Activated CD4-positive, alpha-beta T cell treated with anti-CD3 and anti-CD28 coated beads, Interleukin-10, Interleukin-2, amounts not matched to agents 100 ng/mL and 50 ng/mL, durations not matched to agents 16 hours and 8 hours (primary cell): ENCODE measurements at regions not wholly inside any gene's neighbourhood (a gene's known extent, or its start where the extent isn't known, plus 50 kb on each side); places are given as distances from the start of the nearest gene placed in this dataset.
"Not testable (repeated sequence)": the region's sequence is repeated elsewhere in the genome, so short reads cannot be mapped to it uniquely, and the experiment has no call there.

ENCODE experiments used
- DNase-seq: peaks from one replicate; pipeline ENCODE4 v3.0.0-alpha.2; 2020

GRCh38 chr16:73427164-73427563 lies 379.2 kb upstream of the ZFHX3 start:
- no peak for DNase-seq

- no peak for DNase-seq
Observed at GRCh38 chr16:73426433-73427160, 378.7 kb upstream of the ZFHX3 start.

- DNase-seq, result no peak
Observed at GRCh38 chr16:73420676-73421075, 372.7 kb upstream of the ZFHX3 start.

- DNase-seq, result no peak
Observed at GRCh38 chr16:73420244-73420643, 372.3 kb upstream of the ZFHX3 start.

- no peak for DNase-seq
Observed at GRCh38 chr16:73418691-73419090, 370.8 kb upstream of the ZFHX3 start.

- DNase-seq, result no peak
Observed at GRCh38 chr16:73418051-73418450, 370.1 kb upstream of the ZFHX3 start.

- no peak for DNase-seq
Observed at GRCh38 chr16:73415286-73415685, 367.4 kb upstream of the ZFHX3 start.

- no peak for DNase-seq
Observed at GRCh38 chr16:73414638-73415037, 366.7 kb upstream of the ZFHX3 start.

- no peak for DNase-seq
Observed at GRCh38 chr16:73413830-73414190, 365.9 kb upstream of the ZFHX3 start.

- DNase-seq, result no peak
Observed at GRCh38 chr16:73413091-73413829, 365.3 kb upstream of the ZFHX3 start.

- no peak for DNase-seq
Observed at GRCh38 chr16:73412416-73412815, 364.5 kb upstream of the ZFHX3 start.

GRCh38 chr16:73408716-73409115 lies 360.8 kb upstream of the ZFHX3 start:
- no peak for DNase-seq

- no peak for DNase-seq
Observed at GRCh38 chr16:73408311-73408710, 360.4 kb upstream of the ZFHX3 start.

GRCh38 chr16:73405851-73406250 lies 357.9 kb upstream of the ZFHX3 start:
- DNase-seq, result no peak

GRCh38 chr16:73404001-73404400 lies 356.1 kb upstream of the ZFHX3 start:
- no peak for DNase-seq

GRCh38 chr16:73403291-73403690 lies 355.4 kb upstream of the ZFHX3 start:
- DNase-seq, result no peak

- DNase-seq, result no peak
Observed at GRCh38 chr16:73400951-73401350, 353.0 kb upstream of the ZFHX3 start.

GRCh38 chr16:73399997-73400396 lies 352.1 kb upstream of the ZFHX3 start:
- DNase-seq, result no peak

- no peak for DNase-seq
Observed at GRCh38 chr16:73399486-73399885, 351.6 kb upstream of the ZFHX3 start.

- DNase-seq, result not testable (repeated sequence)
Observed at GRCh38 chr16:73398604-73399003, 350.7 kb upstream of the ZFHX3 start.

- no peak for DNase-seq
Observed at GRCh38 chr16:73396556-73396955, 348.6 kb upstream of the ZFHX3 start.

- no peak for DNase-seq
Observed at GRCh38 chr16:73390936-73391335, 343.0 kb upstream of the ZFHX3 start.

- no peak for DNase-seq
Observed at GRCh38 chr16:73390491-73390890, 342.6 kb upstream of the ZFHX3 start.

GRCh38 chr16:73389085-73389484 lies 341.2 kb upstream of the ZFHX3 start:
- no peak for DNase-seq

GRCh38 chr16:73387979-73388378 lies 340.1 kb upstream of the ZFHX3 start:
- DNase-seq, result no peak
